ENCODE measurements at regions not wholly inside any gene's neighbourhood (a gene's known extent, or its start where the extent isn't known, plus 50 kb on each side); places are given as distances from the start of the nearest gene placed in this dataset.

DNA sequence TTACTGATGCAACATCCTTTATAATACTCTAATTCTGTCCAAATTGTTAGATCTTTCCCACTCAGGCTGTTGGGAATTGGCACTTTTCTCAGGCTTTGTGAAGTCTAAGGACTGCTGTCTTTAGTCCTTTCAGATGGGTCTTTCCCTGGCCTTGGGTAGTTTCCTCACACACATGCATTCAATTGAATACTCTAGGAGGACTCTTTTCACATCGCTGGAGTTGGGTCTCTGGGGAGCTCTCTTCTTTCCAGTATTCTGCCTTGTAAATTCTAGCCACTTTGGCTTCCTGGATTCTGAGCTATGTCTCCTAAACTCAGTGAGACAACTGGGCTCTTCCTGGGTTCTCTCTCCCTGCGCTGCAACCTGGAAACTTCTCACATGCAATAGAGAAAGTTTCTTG is 215.5 kb downstream of the SNX18 start:
- TF ChIP-seq EZH2 (IDR thresholded peaks at IDR 0.05; ENCODE audit: low read length, missing control alignments) = no peak
- TF ChIP-seq, protein P1, sequence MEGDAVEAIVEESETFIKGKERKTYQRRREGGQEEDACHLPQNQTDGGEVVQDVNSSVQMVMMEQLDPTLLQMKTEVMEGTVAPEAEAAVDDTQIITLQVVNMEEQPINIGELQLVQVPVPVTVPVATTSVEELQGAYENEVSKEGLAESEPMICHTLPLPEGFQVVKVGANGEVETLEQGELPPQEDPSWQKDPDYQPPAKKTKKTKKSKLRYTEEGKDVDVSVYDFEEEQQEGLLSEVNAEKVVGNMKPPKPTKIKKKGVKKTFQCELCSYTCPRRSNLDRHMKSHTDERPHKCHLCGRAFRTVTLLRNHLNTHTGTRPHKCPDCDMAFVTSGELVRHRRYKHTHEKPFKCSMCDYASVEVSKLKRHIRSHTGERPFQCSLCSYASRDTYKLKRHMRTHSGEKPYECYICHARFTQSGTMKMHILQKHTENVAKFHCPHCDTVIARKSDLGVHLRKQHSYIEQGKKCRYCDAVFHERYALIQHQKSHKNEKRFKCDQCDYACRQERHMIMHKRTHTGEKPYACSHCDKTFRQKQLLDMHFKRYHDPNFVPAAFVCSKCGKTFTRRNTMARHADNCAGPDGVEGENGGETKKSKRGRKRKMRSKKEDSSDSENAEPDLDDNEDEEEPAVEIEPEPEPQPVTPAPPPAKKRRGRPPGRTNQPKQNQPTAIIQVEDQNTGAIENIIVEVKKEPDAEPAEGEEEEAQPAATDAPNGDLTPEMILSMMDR (conservative IDR thresholded peaks at IDR 0.05 in 1 of 2, IDR thresholded peaks at IDR 0.05 in 1 of 2; ENCODE audit: low read depth in 1 of 2, low read length in 2 of 2) = no peak
